OCI-LY7 (cell line): ENCODE measurements at regions not wholly inside any gene's neighbourhood (a gene's known extent, or its start where the extent isn't known, plus 50 kb on each side); places are given as distances from the start of the nearest gene placed in this dataset.

ENCODE experiments used
- CTCF ChIP-seq: fragments of 200-600 bp; sonication (generic); conservative IDR thresholded peaks from 2 replicates; pipeline ENCODE4 v1.5.1; 2014; ENCODE audit warnings: mild to moderate bottlenecking, antibody characterized with exemption, low read length, moderate library complexity, mixed read lengths
- EZH2phosphoT487 ChIP-seq: fragments of 200-600 bp; sonication (generic); IDR thresholded peaks from 2 replicates; pipeline ENCODE4 v1.6.1; 2018; ENCODE audit warnings: low read depth, borderline replicate concordance, mild to moderate bottlenecking, mixed run types, antibody characterized with exemption, low read length, moderate library complexity, mixed read lengths

GRCh38 chrX:104330966-104331365, 76.2 kb upstream of the ESX1 start:
- TF ChIP-seq CTCF, result no peak
- no peak for TF ChIP-seq EZH2phosphoT487
